ENCODE measurements at regions not wholly inside any gene's neighbourhood (a gene's known extent, or its start where the extent isn't known, plus 50 kb on each side); places are given as distances from the start of the nearest gene placed in this dataset.

DNA sequence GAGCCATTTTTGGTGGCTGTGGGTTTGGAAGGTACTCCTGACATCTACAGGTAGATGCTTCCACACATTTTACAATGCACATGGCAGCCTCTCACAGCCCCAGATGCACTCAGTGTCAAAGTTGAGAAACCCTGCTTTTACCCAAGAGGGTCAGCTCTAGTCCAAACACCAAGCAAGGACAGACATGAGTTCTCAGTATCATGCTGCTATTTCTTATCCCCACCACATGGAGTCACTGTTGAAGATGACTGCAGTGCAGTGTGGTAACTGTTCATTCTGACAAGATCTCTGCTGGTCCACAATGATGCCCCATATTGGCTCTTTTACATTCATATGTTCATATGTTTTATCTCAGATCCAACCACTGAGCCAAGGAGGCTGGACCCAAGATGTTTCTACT is 50.5 kb upstream of the SALL1 start:
- TF ChIP-seq RBM22 (optimal IDR thresholded peaks at IDR 0.05; ENCODE audit: low read length) (no peak), SUZ12 (IDR thresholded peaks at IDR 0.05; ENCODE audit: low read depth, low read length) (no peak), ELF1 (CRISPR knock-in tag; IDR thresholded peaks at IDR 0.05) (no peak), EP300 (IDR thresholded peaks at IDR 0.05; ENCODE audit: low read depth in 2 of 2, low read length in 2 of 2) (no peak), EP300 (CRISPR knock-in tag; IDR thresholded peaks at IDR 0.05; ENCODE audit: borderline replicate concordance) (no peak), CREB1 (IDR thresholded peaks at IDR 0.05) (no peak), CREB1 (CRISPR knock-in tag; IDR thresholded peaks at IDR 0.05) (no peak), TCF7L2 (IDR thresholded peaks at IDR 0.05; ENCODE audit: low read depth, low read length) (no peak), HMG20A (CRISPR knock-in tag; IDR thresholded peaks at IDR 0.05; ENCODE audit: borderline replicate concordance) (no peak), ZNF549 (CRISPR knock-in tag; IDR thresholded peaks at IDR 0.05) (no peak), XBP1 (CRISPR knock-in tag; IDR thresholded peaks at IDR 0.05) (no peak), POLR2A (IDR thresholded peaks at IDR 0.05; ENCODE audit: insufficient read depth in 1 of 2, low read depth in 2 of 2, low read length in 2 of 2) (no peak), ZNF558 (CRISPR knock-in tag; IDR thresholded peaks at IDR 0.05; ENCODE audit: borderline replicate concordance) (no peak)
- TF ChIP-seq, protein P1, sequence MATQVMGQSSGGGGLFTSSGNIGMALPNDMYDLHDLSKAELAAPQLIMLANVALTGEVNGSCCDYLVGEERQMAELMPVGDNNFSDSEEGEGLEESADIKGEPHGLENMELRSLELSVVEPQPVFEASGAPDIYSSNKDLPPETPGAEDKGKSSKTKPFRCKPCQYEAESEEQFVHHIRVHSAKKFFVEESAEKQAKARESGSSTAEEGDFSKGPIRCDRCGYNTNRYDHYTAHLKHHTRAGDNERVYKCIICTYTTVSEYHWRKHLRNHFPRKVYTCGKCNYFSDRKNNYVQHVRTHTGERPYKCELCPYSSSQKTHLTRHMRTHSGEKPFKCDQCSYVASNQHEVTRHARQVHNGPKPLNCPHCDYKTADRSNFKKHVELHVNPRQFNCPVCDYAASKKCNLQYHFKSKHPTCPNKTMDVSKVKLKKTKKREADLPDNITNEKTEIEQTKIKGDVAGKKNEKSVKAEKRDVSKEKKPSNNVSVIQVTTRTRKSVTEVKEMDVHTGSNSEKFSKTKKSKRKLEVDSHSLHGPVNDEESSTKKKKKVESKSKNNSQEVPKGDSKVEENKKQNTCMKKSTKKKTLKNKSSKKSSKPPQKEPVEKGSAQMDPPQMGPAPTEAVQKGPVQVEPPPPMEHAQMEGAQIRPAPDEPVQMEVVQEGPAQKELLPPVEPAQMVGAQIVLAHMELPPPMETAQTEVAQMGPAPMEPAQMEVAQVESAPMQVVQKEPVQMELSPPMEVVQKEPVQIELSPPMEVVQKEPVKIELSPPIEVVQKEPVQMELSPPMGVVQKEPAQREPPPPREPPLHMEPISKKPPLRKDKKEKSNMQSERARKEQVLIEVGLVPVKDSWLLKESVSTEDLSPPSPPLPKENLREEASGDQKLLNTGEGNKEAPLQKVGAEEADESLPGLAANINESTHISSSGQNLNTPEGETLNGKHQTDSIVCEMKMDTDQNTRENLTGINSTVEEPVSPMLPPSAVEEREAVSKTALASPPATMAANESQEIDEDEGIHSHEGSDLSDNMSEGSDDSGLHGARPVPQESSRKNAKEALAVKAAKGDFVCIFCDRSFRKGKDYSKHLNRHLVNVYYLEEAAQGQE (IDR thresholded peaks at IDR 0.05; ENCODE audit: borderline replicate concordance in 1 of 2, low read depth in 1 of 2, low read length in 2 of 2) = no peak
- TF ChIP-seq, protein P2, sequence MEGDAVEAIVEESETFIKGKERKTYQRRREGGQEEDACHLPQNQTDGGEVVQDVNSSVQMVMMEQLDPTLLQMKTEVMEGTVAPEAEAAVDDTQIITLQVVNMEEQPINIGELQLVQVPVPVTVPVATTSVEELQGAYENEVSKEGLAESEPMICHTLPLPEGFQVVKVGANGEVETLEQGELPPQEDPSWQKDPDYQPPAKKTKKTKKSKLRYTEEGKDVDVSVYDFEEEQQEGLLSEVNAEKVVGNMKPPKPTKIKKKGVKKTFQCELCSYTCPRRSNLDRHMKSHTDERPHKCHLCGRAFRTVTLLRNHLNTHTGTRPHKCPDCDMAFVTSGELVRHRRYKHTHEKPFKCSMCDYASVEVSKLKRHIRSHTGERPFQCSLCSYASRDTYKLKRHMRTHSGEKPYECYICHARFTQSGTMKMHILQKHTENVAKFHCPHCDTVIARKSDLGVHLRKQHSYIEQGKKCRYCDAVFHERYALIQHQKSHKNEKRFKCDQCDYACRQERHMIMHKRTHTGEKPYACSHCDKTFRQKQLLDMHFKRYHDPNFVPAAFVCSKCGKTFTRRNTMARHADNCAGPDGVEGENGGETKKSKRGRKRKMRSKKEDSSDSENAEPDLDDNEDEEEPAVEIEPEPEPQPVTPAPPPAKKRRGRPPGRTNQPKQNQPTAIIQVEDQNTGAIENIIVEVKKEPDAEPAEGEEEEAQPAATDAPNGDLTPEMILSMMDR (CRISPR knock-in tag; IDR thresholded peaks at IDR 0.05) = peak; percentile 39; the same call in 1 of the 2 replicates
